ELF-1 (cell line): ENCODE measurements at regions not wholly inside any gene's neighbourhood (a gene's known extent, or its start where the extent isn't known, plus 50 kb on each side); places are given as distances from the start of the nearest gene placed in this dataset.
"Not testable (repeated sequence)": the region's sequence is repeated elsewhere in the genome, so short reads cannot be mapped to it uniquely, and the experiment has no call there.

Experiments used
- DNase-seq: peaks from one replicate; pipeline ENCODE4 v3.0.0-alpha.2; 2016; ENCODE audit warnings: low read depth, low spot score

- DNase-seq: no peak
These were observed 2144.6 kb upstream of the ACO1 start for GRCh38 chr9:30239878-30240277.

DNA sequence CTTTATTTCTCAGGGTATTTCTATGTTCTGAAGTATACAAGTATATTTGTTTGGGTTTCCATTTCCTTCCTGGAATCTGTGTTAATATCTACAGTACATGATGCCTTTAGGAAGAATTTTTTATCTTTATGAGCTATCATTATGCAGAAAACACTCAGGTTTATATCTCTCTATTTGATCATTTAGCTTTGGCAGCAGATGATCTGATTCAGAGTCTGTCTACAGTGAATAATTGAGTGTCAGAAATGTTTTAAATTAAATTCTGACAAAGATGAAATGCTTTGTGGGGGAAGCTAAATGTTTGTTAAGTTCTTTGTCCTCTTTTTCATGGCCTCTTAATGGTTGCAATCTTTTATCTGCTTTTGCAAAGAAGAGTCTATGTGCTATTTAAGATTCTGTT lies 2141.0 kb upstream of the ACO1 start:
- no peak for DNase-seq

- DNase-seq: no peak
These were observed 2139.6 kb upstream of the ACO1 start for GRCh38 chr9:30244877-30245276.

GRCh38 chr9:30250872-30251271 lies 2133.6 kb upstream of the ACO1 start:
- no peak for DNase-seq

- DNase-seq: no peak
These were observed 2126.3 kb upstream of the ACO1 start for GRCh38 chr9:30258094-30258493.

DNA sequence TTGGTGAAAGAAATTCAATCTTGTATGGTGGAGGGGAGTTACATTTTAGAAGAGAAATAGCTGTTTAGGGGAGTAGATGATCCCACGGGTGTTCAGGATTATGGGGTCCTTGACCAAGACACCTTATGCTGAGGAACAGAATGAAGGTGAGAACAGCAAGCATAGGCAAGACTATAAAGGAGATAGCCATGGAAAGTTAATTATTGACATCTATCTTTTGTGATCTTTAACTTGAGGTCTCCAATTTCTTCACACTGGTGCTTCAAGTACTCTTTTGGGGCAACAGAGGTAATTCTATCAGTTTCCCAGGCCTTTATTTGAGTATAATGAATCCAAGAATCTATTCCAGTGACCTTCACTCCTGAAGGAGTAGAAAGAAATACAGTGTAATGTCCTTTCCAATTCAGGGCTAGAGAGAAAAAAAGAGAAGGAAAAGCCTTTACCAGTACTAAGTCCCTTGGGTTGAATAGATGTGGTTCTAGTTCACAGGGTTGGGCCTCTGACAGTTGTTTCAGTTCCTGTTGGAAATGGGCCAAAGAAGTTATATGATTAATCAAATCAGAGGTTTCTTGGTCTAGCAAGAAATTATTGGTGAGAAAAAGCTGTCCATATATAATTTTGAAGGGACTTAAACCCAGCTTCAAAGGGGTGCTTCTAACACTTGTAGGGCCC lies 2104.1 kb upstream of the ACO1 start:
- no peak for DNase-seq

DNA sequence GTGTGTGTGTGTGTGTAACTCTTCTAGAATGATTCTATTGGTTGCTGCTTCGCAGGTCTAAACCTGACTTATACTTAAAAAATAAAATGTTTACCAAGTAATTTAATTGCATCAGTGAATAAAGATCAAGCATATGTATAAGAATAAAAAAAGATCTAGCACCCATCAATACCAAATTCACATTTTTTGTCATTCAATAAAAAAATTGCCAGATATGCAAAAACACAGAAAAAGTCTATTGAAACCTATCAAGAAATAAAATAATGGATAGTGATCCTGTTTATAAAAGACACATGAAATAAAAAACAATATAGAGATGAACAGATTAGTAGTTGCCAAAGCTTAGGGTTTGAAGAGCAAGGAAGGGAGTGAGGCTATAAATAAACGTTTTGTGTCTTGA lies 2095.0 kb upstream of the ACO1 start:
- DNase-seq: no peak

DNA sequence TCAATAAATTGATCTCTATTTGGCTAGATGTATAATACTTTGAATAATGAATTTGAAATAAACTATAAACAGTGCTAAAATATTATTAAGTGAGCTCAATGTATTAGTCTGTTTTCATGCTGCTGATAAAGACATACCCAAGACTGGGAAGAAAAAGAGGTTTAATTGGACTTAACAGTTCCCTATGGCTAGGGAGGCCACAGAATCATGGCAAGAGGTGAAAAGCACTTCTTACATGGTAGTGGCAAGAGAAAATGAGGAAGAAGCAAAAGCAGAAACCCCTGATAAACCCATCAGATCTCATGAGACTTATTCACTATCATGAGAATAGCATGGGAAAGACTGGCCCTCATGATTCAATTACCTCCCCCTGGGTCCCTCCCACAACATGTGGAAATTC lies 2092.4 kb upstream of the ACO1 start:
- not testable (repeated sequence) for DNase-seq

- DNase-seq: no peak
These were observed 2091.2 kb upstream of the ACO1 start for GRCh38 chr9:30293231-30293630.

GRCh38 chr9:30299126-30299780 lies 2085.2 kb upstream of the ACO1 start:
- no peak for DNase-seq

DNA sequence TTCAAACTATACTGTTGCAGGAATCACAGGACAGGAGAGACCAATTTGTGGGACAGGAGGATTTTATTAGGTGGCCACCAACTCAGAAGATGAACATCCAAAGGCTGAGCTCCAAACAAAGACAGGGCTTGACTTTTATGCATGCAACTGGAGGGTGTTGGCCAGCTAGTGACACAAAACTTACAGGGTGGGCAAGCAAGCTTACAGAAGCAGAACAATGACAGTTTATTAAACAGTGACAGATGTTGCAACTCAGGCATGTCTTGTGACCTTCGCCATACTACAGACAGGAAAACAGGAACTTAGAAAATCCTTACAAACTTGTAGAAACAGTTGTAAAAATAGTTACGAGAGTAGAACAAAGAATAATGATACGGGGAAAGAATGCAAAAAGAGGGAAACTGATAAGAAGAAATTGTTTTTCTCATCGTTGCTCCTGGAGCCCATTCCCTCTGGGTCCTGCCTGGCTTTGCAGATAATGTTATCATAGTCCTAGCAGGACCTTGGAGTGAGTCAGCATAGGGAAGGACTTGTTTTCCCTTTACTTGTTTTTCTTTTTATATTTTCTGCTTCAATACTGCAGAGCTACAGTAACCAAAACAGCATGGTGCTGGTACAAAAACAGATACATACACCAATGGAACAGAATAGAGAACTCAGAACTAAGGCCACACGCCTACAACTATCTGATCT lies 2083.0 kb upstream of the ACO1 start:
- no peak for DNase-seq

GRCh38 chr9:30310711-30311110 lies 2073.7 kb upstream of the ACO1 start:
- no peak for DNase-seq

DNA sequence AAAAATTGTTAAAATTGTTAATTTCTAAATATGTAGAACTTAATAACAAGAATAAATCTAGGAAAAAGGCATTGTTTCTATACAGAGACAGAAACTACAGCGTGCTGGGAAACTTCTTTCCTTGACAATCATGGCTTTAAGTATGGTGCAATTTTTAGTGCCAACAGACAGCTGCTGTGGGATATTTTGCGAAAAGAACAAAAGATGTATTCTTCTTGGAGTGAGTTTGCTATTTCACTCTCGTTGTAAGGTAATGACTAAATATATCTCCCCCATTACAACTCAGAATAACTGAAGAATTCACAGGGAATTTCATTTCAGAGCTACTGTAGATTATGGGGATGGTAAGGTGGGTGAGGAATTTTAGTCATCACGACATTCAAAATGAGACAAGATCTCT lies 2055.0 kb upstream of the ACO1 start:
- DNase-seq: no peak

DNA sequence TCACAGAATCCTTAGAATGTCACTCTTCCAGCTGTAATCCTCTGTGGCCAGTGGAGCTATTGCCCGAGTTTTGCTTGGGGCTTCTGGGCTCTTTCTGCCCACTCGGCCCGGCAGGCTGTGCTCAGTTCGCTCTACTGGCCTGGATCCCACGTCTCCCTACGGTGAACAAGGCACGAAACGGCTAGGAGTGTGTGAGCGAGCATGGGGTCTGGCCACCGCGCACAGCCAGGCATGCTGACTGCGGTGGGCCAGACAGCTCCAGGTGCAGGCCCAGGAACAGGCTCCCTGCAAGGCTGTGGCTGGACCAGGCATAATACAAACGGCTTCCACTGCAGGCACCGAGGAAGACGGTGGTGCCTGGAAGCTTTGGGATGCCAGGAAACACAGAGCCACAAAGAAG lies 2035.5 kb upstream of the ACO1 start:
- no peak for DNase-seq

- no peak for DNase-seq
These were observed 2034.6 kb upstream of the ACO1 start for GRCh38 chr9:30349526-30350513.

GRCh38 chr9:30356221-30356620 lies 2028.2 kb upstream of the ACO1 start:
- no peak for DNase-seq

DNA sequence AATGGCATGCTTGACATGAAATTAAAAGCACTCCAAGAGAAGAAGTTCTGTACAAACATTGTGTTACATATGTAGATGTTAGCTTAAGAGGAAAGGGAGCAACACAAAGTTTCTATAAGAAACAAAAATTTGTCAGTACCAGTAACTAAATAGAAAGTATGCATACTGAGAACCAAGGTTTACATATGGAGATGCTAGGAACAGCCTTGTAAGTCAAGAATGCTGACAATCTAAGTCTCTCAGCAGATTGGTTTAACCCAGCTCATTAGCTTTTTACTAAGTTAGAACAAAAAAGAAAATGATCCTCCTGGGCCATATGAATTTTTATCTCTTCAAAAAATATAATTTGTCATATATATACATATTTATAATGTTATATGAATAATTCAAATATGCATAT lies 2022.1 kb upstream of the ACO1 start:
- no peak for DNase-seq

GRCh38 chr9:30366140-30366539 lies 2018.3 kb upstream of the ACO1 start:
- DNase-seq: not testable (repeated sequence)

DNA sequence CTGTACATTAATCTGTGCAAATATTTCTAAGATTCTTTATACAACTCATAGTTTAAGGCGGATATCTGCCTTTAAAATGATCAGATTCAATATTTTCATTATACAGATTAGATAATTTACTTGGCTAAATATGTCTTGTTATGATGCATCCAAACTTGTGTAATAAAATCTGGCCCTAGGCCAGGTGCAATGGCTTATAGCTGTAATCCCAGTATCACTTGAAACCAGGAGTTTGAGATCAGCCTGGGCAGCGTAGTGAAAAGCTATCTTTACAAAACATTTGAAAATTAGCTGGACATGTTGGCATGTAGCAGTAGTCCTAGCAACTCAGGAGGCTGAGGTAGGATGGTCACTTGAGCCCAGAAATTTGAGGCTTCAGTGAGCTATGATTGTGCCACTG lies 2002.2 kb upstream of the ACO1 start:
- no peak for DNase-seq

DNA sequence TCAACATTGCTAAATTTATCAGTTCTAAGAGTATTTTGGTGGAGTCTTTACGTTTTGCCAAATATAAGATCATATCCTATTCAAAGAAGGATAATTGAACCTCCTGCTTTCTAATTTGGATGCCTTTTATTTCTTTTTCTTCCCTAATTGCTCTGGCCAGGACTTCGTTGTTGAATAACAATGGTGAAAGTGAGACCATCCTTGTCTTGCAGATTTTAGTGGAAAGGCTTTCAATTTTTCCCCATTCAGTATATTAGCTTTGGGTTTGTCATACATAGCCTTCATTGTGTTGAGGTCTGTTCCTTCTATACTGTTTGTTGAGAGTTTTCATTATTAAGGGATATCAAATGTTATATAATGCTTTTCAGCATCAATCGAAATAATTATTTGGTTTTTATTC lies 1974.2 kb upstream of the ACO1 start:
- DNase-seq: no peak

GRCh38 chr9:30411571-30411970 lies 1972.9 kb upstream of the ACO1 start:
- no peak for DNase-seq

GRCh38 chr9:30459156-30459555 lies 1925.3 kb upstream of the ACO1 start:
- DNase-seq: no peak
